BLaER1 treated with 17β-estradiol and CSF1 and Interleukin-3, amounts not matched to agents 10 nM and 100 nM (cell line): ENCODE measurements at regions not wholly inside any gene's neighbourhood (a gene's known extent, or its start where the extent isn't known, plus 50 kb on each side); places are given as distances from the start of the nearest gene placed in this dataset.
A peak's percentile ranks its signal among the peaks of the same experiment; 100 is the strongest.
"Not testable (repeated sequence)": the region's sequence is repeated elsewhere in the genome, so short reads cannot be mapped to it uniquely, and the experiment has no call there.

Experiments used
- H3K27ac ChIP-seq, 11 experiments: shearing (Covaris generic); formaldehyde crosslinking; 2 replicates each; pipeline ENCODE4 v1.8.1; 2022
- H3K27me3 ChIP-seq, 11 experiments: shearing (Covaris generic); formaldehyde crosslinking; 2 replicates each; pipeline ENCODE4 v1.8.1; 2022
- H3K36me3 ChIP-seq, 11 experiments: shearing (Covaris generic); formaldehyde crosslinking; 2 replicates each; pipeline ENCODE4 v1.8.1; 2022
- H3K4me1 ChIP-seq, 10 experiments: shearing (Covaris generic); formaldehyde crosslinking; 2 replicates each; pipeline ENCODE4 v1.8.1; 2022
- H3K4me2 ChIP-seq, 11 experiments: shearing (Covaris generic); formaldehyde crosslinking; 2 replicates each; pipeline ENCODE4 v1.8.1; 2022
- H3K4me3 ChIP-seq, 10 experiments: shearing (Covaris generic); formaldehyde crosslinking; 2 replicates each; pipeline ENCODE4 v1.8.1; 2022
- H3K9ac ChIP-seq, 11 experiments: shearing (Covaris generic); formaldehyde crosslinking; 2 replicates each; pipeline ENCODE4 v1.8.1; 2022
- H3K9me3 ChIP-seq, 11 experiments: shearing (Covaris generic); formaldehyde crosslinking; replicated peaks in 1 of 11; 2 replicates each; pipeline ENCODE4 v1.8.1; 2022
- H4K20me1 ChIP-seq, 11 experiments: shearing (Covaris generic); formaldehyde crosslinking; 2 replicates each; pipeline ENCODE4 v1.8.1; 2022
- Cebpa-rat ChIP-seq, 11 experiments: shearing (Covaris generic); IDR thresholded peaks; 2 replicates each; pipeline ENCODE4 v1.8.1; 2022

DNA sequence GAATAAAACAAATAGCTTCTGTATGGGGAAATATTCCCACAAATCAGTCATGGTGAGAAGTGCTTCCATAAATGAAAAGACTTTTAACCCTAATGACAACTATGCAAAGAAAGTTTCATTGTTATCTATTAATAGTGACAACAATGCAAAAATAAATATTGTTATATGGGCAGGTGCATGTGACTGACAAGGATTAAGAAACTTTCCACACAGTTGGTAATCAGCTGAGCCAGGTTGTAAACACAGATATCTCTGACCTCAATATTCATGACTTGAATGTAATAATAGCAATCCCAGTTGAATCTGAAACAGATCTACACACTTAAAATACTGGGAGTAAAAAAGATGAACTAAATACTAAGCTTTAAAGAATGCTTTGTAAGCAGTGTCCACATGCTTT is 517.0 kb upstream of the SOX11 start:
- no peaks in the 10 kb centered on the region for H3K27me3 ChIP-seq
- no peak overlapping the region for H3K4me3 ChIP-seq
- no peak overlapping the region for H3K27ac ChIP-seq
- H3K9me3 ChIP-seq, result peaks cover 0 to 8% (median 0%) of the 10 kb centered on the region in 11 experiments; a peak in 1 of 22 replicates
- H3K36me3 ChIP-seq, result no peaks in the 10 kb centered on the region
- no peak overlapping the region for H3K9ac ChIP-seq
- TF ChIP-seq Cebpa-rat (IDR thresholded peaks at IDR 0.05), result no peak
- peak overlapping the region in 8 of 11 experiments; percentile 16 to 64 (median 46); a peak in 12 of 22 replicates for H3K4me2 ChIP-seq
- H4K20me1 ChIP-seq, result no peaks in the 10 kb centered on the region
- H3K4me1 ChIP-seq, result peaks cover 12 to 24% (median 19%) of the 10 kb centered on the region in 10 experiments; a peak in 19 of 20 replicates

DNA sequence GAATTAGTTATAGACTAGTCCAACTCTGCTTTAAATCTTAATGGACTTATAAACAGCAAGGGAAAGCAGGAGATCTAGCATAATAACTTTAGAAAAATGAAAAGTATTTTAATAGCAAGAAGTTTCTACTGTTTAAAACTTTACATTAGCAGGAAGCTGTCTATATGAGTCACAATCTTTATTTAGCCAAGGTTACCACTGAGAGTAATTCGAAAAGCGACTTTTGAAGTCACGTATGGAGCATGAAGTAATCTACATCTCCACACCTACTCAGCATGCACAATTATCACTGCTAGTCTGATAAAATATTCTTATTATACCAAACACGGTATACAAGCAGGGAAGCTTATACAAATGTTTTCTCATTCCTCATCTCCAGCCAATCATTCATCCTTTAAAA is 515.4 kb upstream of the SOX11 start:
- Histone ChIP-seq H3K4me3 (no peak overlapping the region), H3K9ac (no peak overlapping the region), H3K9me3 (peaks cover 0 to 8% (median 0%) of the 10 kb centered on the region in 11 experiments; a peak in 1 of 22 replicates), H3K27ac (no peak overlapping the region), H3K4me1 (peaks cover 12 to 24% (median 19%) of the 10 kb centered on the region in 10 experiments; a peak in 19 of 20 replicates), H4K20me1 (no peaks in the 10 kb centered on the region), H3K4me2 (no peak overlapping the region), H3K36me3 (no peaks in the 10 kb centered on the region), H3K27me3 (no peaks in the 10 kb centered on the region)
- no peak for TF ChIP-seq Cebpa-rat (IDR thresholded peaks at IDR 0.05)

DNA sequence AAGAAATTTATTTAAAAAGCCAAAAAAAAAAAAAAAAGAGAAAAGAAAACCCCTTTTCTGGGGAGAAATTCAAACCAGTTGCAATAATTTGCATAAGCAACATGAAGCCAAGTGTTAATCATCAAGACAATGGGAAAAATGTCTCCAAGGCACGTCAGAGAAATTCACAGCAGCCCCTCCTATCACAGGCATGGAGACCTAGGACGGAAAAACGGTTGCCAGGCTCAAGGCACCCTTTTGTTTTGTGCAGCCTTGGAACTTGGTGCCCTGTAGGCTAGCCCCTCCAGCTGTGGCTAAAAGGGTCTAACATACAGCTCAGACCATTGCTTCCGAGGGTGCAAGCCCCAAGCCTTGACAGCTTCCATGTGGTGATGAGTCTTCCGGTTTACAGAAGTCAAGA is 509.2 kb upstream of the SOX11 start:
- Histone ChIP-seq H4K20me1 (no peaks in the 10 kb centered on the region), H3K4me3 (no peak overlapping the region), H3K9me3 (no peaks in the 10 kb centered on the region), H3K9ac (no peak overlapping the region), H3K27me3 (no peaks in the 10 kb centered on the region), H3K36me3 (no peaks in the 10 kb centered on the region), H3K27ac (no peak overlapping the region), H3K4me2 (no peak overlapping the region), H3K4me1 (no peaks in the 10 kb centered on the region)
- TF ChIP-seq Cebpa-rat (IDR thresholded peaks at IDR 0.05), result no peak

DNA sequence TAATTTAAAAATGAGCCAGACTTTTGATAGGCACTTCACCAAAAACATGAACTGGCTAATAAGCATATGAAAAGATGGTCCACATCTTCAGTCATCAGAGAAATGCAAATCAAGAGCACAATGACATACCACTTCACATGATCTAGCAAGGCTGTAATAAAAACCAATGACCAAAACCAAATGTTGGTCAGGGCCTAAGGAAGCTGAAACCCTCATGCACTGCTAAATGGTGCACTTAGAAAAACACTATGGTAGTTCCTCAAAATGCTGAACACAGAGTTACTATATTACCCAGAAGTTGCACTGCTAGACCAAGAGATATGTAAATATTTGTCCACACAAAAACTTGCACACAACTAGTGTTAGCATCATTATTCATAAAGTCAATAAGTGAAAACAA is 504.9 kb upstream of the SOX11 start:
- H3K27ac ChIP-seq, result no peak overlapping the region
- no peaks in the 10 kb centered on the region for H3K4me1 ChIP-seq
- no peak for TF ChIP-seq Cebpa-rat (IDR thresholded peaks at IDR 0.05)

DNA sequence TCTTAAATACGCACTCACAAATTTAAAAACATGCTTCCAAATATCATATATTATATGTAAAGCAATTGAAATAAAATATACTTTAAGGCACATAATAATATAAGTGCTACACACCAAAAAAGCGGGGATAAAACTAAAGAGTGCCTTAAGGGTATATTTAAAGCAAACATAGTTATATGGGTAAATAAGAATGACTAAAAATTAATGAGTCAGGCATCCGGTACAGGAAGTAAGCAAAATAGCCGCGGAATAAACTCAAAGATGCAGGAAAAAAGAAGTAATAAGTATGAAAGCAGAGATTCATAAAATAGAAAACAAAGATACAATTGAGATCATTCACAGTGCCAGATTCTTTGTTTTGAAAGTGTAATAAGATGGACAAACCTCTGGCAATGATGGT is 503.5 kb upstream of the SOX11 start:
- Histone ChIP-seq H3K4me3 (no peak overlapping the region), H3K9me3 (no peaks in the 10 kb centered on the region), H3K27ac (no peak overlapping the region), H4K20me1 (no peaks in the 10 kb centered on the region), H3K9ac (no peak overlapping the region), H3K27me3 (no peaks in the 10 kb centered on the region), H3K36me3 (no peaks in the 10 kb centered on the region), H3K4me1 (no peaks in the 10 kb centered on the region), H3K4me2 (no peak overlapping the region)
- TF ChIP-seq Cebpa-rat (IDR thresholded peaks at IDR 0.05), result no peak

More for the DNA sequence above, 504.9 kb upstream of the SOX11 start:
- Histone ChIP-seq H4K20me1 (no peaks in the 10 kb centered on the region), H3K9me3 (no peaks in the 10 kb centered on the region), H3K9ac (no peak overlapping the region), H3K4me3 (no peak overlapping the region), H3K27me3 (no peaks in the 10 kb centered on the region), H3K36me3 (no peaks in the 10 kb centered on the region), H3K4me2 (no peak overlapping the region)

DNA sequence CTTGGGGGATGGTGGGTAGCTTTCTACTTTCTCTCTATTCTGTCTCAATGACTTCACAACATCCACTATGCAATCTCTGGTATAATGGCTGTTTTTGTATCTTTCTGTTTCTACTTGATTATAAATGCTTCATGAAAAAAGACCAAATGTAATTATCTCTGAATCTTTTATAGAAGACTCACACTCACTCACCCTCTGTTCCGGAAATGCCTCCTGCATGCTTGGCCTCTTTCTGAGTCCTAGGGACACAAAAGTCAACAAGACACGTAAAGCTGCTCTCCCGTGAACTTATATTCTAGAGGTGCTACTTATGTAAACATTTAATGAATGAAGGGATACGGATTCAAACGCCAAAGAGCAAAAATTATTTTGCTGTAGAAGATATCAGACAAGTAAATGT is 502.2 kb upstream of the SOX11 start:
- no peak overlapping the region for H3K4me3 ChIP-seq
- H3K9ac ChIP-seq, result no peak overlapping the region
- H3K36me3 ChIP-seq, result no peaks in the 10 kb centered on the region
- no peaks in the 10 kb centered on the region for H3K4me1 ChIP-seq
- no peak overlapping the region for H3K4me2 ChIP-seq
- TF ChIP-seq Cebpa-rat (IDR thresholded peaks at IDR 0.05), result no peak
- H4K20me1 ChIP-seq, result no peaks in the 10 kb centered on the region
- H3K9me3 ChIP-seq, result no peaks in the 10 kb centered on the region
- no peaks in the 10 kb centered on the region for H3K27me3 ChIP-seq
- H3K27ac ChIP-seq, result no peak overlapping the region

DNA sequence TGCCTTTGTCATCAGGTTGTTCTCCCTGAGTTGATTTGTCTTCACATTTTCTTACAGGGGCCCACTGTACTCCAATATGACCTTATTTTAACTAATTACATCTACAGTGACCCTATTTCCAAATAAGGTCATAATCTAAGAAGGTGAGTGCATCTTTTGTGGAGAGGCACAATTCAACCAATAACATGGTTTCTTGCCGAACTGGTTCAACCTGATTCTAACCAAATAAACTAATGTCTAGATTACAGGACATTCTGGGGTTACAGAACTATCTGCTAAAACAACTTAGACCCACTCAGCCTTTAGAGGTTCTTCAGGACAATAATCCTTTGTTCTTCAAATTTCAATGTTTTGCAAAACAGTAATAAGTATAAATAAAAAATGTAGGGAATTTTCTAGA is 496.5 kb upstream of the SOX11 start:
- no peak overlapping the region for H3K4me3 ChIP-seq
- H3K4me2 ChIP-seq, result no peak overlapping the region
- no peak overlapping the region for H3K27ac ChIP-seq
- H3K4me1 ChIP-seq, result no peaks in the 10 kb centered on the region
- H3K36me3 ChIP-seq, result no peaks in the 10 kb centered on the region
- H3K9ac ChIP-seq, result no peak overlapping the region
- no peaks in the 10 kb centered on the region for H3K27me3 ChIP-seq
- no peaks in the 10 kb centered on the region for H4K20me1 ChIP-seq
- no peak for TF ChIP-seq Cebpa-rat (IDR thresholded peaks at IDR 0.05)
- H3K9me3 ChIP-seq, result no peaks in the 10 kb centered on the region

DNA sequence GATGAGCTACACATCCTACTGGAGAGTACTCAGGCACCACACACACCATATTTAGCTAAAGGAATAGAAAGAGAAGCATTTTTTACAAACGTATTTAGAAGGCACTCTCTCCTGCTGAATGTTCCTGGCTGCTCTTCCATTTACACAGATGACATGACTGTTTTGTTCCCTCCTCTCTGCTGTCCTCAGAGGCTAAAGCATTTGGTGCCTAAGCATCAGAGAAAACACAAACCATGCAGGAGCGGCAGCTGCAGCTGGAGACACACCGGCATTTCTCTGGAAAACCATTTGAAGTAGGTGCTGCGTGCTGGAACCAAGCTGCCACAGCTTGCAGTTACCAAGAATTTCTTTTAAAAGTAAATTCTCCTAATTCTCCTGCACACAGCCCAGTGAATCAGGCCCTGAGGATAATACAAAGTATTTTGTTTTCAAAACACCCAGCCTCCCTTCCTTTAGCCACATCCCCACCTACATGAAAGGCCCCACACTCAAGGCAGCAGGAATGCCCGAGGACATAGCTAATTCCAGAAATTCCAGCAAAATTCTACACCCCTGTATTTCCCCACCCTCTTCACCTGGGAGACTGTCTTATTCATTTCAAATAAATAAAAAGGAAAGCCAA is 488.9 kb upstream of the SOX11 start:
- Histone ChIP-seq H3K27ac (no peak overlapping the region), H3K9me3 (no peaks in the 10 kb centered on the region), H3K9ac (no peak overlapping the region), H3K36me3 (no peaks in the 10 kb centered on the region), H3K4me1 (no peaks in the 10 kb centered on the region), H4K20me1 (no peaks in the 10 kb centered on the region), H3K27me3 (no peaks in the 10 kb centered on the region), H3K4me2 (no peak overlapping the region), H3K4me3 (no peak overlapping the region)
- TF ChIP-seq Cebpa-rat (IDR thresholded peaks at IDR 0.05), result no peak

DNA sequence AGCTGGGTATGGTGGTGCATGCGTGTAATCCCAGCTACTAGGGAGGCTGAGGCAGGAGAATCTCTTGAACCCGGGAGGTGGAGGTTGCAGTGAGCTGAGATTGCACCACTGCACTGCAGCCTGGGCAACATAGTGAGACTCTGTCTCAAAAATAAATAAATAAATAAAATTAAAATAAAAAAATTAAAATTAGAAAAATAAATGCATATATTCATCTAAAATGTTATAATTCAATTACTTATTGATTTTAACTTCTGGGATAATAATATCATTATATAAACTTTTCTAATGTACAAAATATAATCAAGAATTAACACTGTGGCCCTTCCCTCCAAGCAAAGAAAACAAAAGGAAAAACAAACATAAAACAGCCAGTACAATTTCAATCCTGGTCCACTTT is 485.4 kb upstream of the SOX11 start:
- not testable (repeated sequence) for H3K9me3 ChIP-seq, H3K4me2 ChIP-seq, H3K27me3 ChIP-seq, H4K20me1 ChIP-seq, H3K36me3 ChIP-seq, H3K27ac ChIP-seq, H3K9ac ChIP-seq, H3K4me3 ChIP-seq, H3K4me1 ChIP-seq

DNA sequence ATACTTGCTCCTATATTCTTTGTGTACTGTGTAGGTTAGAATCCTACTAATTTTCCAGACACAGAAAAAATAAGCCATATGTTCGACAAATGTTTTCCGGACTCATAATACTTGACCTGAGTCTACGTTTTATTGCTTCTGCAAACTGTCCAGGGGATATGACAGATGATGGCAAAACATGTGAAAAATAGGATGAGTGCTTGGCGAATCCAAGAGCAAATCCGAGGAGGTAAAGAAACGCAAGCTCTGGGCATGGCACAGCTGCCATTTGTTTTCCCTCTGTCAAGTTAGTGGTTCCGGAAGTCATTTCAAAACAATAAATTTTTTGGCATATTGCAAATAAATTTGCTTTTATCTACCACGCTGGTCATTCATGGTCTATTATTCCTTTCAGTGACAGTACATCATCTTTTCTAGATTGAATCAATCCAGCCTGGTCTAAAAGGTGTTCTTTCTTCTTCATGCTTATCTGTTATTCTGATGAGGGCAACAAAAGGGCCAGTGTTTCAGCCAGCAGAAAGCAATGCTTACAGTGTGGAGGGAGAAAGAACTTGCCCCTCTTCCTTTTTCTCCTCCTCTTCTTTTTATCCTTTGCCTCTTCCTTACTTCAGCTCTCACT is 476.1 kb upstream of the SOX11 start:
- no peaks in the 10 kb centered on the region for H3K9me3 ChIP-seq

More for the DNA sequence above, 476.1 kb upstream of the SOX11 start:
- Histone ChIP-seq H3K27ac (no peak overlapping the region), H4K20me1 (no peaks in the 10 kb centered on the region), H3K4me1 (peaks cover 0 to 11% (median 0%) of the 10 kb centered on the region in 10 experiments; a peak in 6 of 20 replicates), H3K4me2 (no peak overlapping the region), H3K4me3 (no peak overlapping the region), H3K27me3 (no peaks in the 10 kb centered on the region), H3K9ac (no peak overlapping the region), H3K36me3 (no peaks in the 10 kb centered on the region)
- TF ChIP-seq Cebpa-rat (IDR thresholded peaks at IDR 0.05), result no peak
